SK-N-SH (cell line): ENCODE measurements at regions not wholly inside any gene's neighbourhood (a gene's known extent, or its start where the extent isn't known, plus 50 kb on each side); places are given as distances from the start of the nearest gene placed in this dataset.

Experiments
- CTCF ChIA-PET: fragments of 300-600, 350-600 bp; formaldehyde crosslinking; extraction: SDS; loops from one replicate; lab custom pipeline; 2021; lab: Yijun Ruan, JAX
- POLR2A ChIA-PET: fragments of 350-600 bp; sonication (Branson Sonifier 250); formaldehyde crosslinking; extraction: SDS; loops from one replicate; lab custom pipeline; 2020; ENCODE audit warnings: antibody characterized with exemption, inconsistent platforms; lab: Yijun Ruan, JAX
- DNase-seq: peaks from one replicate; pipeline ENCODE4 v3.0.0; 2012
- H2AFZ ChIP-seq: fragments of 200-600 bp; sonication (generic); 2 replicates; pipeline ENCODE4 v1.8.1; 2016; ENCODE audit warnings: antibody characterized with exemption, mild to moderate bottlenecking, low read depth
- H3F3A ChIP-seq: fragments of 200-600 bp; sonication (generic); replicated peaks from 2 replicates; pipeline ENCODE3; 2016; ENCODE audit warnings: antibody characterized with exemption, mild to moderate bottlenecking; ENCODE audit not compliant: insufficient read depth
- H3K27ac ChIP-seq, 2 experiments: fragments of 200-500 bp in 1 of 2; fragments of 200-600 bp in 1 of 2; sonication (Bioruptor generic) in 1 of 2; sonication (generic), shearing (Covaris generic) in 1 of 2; 2 replicates each; pipeline versions ENCODE4 v1.5.1 to v1.6.1; 2014 to 2016; ENCODE audit warnings: low read depth in 2 of 2, inconsistent platforms in 1 of 2, low read length in 1 of 2, mild to moderate bottlenecking in 1 of 2, mixed read lengths in 1 of 2
- H3K27me3 ChIP-seq: fragments of 200-600 bp; sonication (generic), shearing (Covaris generic); 2 replicates; pipeline ENCODE4 v1.6.1; 2016; ENCODE audit warnings: mixed run types; ENCODE audit not compliant: insufficient read depth
- H3K36me3 ChIP-seq, 2 experiments: fragments of 200-500 bp in 1 of 2; fragments of 200-600 bp in 1 of 2; sonication (Bioruptor generic) in 1 of 2; sonication (generic) in 1 of 2; replicated peaks in 1 of 2; 2 replicates each; pipeline versions ENCODE3 to v1.5.1; 2014 to 2016; ENCODE audit warnings: low read length in 1 of 2, mild to moderate bottlenecking in 1 of 2; ENCODE audit not compliant: insufficient read depth in 2 of 2, control insufficient read depth in 1 of 2
- H3K4me1 ChIP-seq, 2 experiments: fragments of 200-500 bp in 1 of 2; fragments of 200-600 bp in 1 of 2; sonication (Bioruptor generic) in 1 of 2; sonication (generic), shearing (Covaris generic) in 1 of 2; 2 replicates each; pipeline versions ENCODE4 v1.5.1 to v1.6.1; 2014 to 2016; ENCODE audit warnings: low read depth in 1 of 2, low read length in 1 of 2, mixed run types in 1 of 2; ENCODE audit not compliant: insufficient read depth in 2 of 2, control insufficient read depth in 1 of 2
- H3K4me2 ChIP-seq: fragments of 200-600 bp; sonication (generic), shearing (Covaris generic); 2 replicates; pipeline ENCODE4 v1.6.1; 2017; ENCODE audit warnings: mixed run types
- H3K4me3 ChIP-seq, 2 experiments: fragments of 200-500 bp in 1 of 2; fragments of 200-600 bp in 1 of 2; sonication (Bioruptor generic) in 1 of 2; sonication (generic), shearing (Covaris generic) in 1 of 2; 2 replicates each; pipeline versions ENCODE4 v1.5.1 to v1.8.1; 2014 to 2016; ENCODE audit warnings: low read depth in 2 of 2, inconsistent platforms in 1 of 2, low read length in 1 of 2, mild to moderate bottlenecking in 1 of 2, mixed read lengths in 1 of 2, moderate library complexity in 1 of 2
- H3K79me2 ChIP-seq: fragments of 200-600 bp; sonication (generic); 2 replicates; pipeline ENCODE4 v1.8.1; 2017; ENCODE audit warnings: mild to moderate bottlenecking; ENCODE audit not compliant: insufficient read depth
- H3K9ac ChIP-seq: fragments of 200-600 bp; sonication (generic); 2 replicates; pipeline ENCODE4 v1.6.1; 2017; ENCODE audit warnings: mixed run types
- H3K9me2 ChIP-seq: fragments of 200-600 bp; sonication (generic); 2 replicates; pipeline ENCODE4 v1.6.1; 2017; ENCODE audit warnings: mixed run types
- H3K9me3 ChIP-seq: fragments of 200-600 bp; sonication (generic); 2 replicates; pipeline ENCODE4 v1.6.1; 2017; ENCODE audit warnings: mixed run types, mild to moderate bottlenecking, moderate library complexity
- H4K20me1 ChIP-seq: fragments of 200-600 bp; sonication (generic); 2 replicates; pipeline ENCODE4 v1.6.1; 2017; ENCODE audit warnings: mild to moderate bottlenecking, mixed run types; ENCODE audit not compliant: insufficient read depth
- CHD2 ChIP-seq: fragments of 150-350 bp; IDR thresholded peaks from 2 replicates; pipeline ENCODE4 v1.6.1; 2018; ENCODE audit warnings: low read length; ENCODE audit not compliant: partially characterized antibody
- ELF1 ChIP-seq: IDR thresholded peaks from 2 replicates; pipeline ENCODE4 v1.4.0; 2012
- EP300 ChIP-seq, 2 experiments: IDR thresholded peaks; 2 replicates each; pipeline versions ENCODE4 v1.4.0 to v1.6.1; 2012; ENCODE audit warnings: borderline replicate concordance in 1 of 2, low read depth in 1 of 2, low read length in 1 of 2
- FOXJ3 ChIP-seq: sonication (generic); formaldehyde crosslinking; IDR thresholded peaks from 2 replicates; pipeline ENCODE4 v1.5.1; 2020; ENCODE audit warnings: mild to moderate bottlenecking, missing genetic modification reagents
- GATA2 ChIP-seq: sonication (generic); formaldehyde crosslinking; IDR thresholded peaks from 2 replicates; pipeline ENCODE4 v1.5.0; 2020; ENCODE audit warnings: mild to moderate bottlenecking, missing genetic modification reagents
- JUND ChIP-seq: IDR thresholded peaks from 2 replicates; pipeline ENCODE4 v1.4.0; 2012
- MXI1 ChIP-seq: IDR thresholded peaks from 2 replicates; pipeline ENCODE4 v1.6.1; 2012; ENCODE audit warnings: mild to moderate bottlenecking, low read depth, low read length, improper control_type of control experiment
- SIN3A ChIP-seq: IDR thresholded peaks from 2 replicates; pipeline ENCODE4 v1.6.1; 2012; ENCODE audit warnings: low read depth, mild to moderate bottlenecking, low read length, moderate library complexity, borderline replicate concordance
- SMC3 ChIP-seq: IDR thresholded peaks from 2 replicates; pipeline ENCODE4 v1.6.1; 2012; ENCODE audit warnings: low read depth, low read length, improper control_type of control experiment
- TAF1 ChIP-seq: IDR thresholded peaks from 2 replicates; pipeline ENCODE4 v1.6.1; 2012; ENCODE audit warnings: low read depth, mild to moderate bottlenecking, low read length, moderate library complexity, borderline replicate concordance
- TCF12 ChIP-seq: IDR thresholded peaks from 2 replicates; pipeline ENCODE4 v1.4.0; 2012
- TEAD4 ChIP-seq: IDR thresholded peaks from 2 replicates; pipeline ENCODE4 v1.4.0; 2012; ENCODE audit warnings: mild to moderate bottlenecking, borderline replicate concordance; ENCODE audit not compliant: insufficient read depth
- USF2 ChIP-seq: fragments of 150-350 bp; IDR thresholded peaks from 2 replicates; pipeline ENCODE4 v1.6.1; 2017; ENCODE audit warnings: antibody characterized with exemption, low read length, low read depth, borderline replicate concordance
- WGBS: methylation state at CpG from one replicate; pipeline ENCODE4 v1.1.6; 2017; ENCODE audit warnings: low lambda C conversion rate; 5-methylcytosine and 5-hydroxymethylcytosine counted together
- TF ChIP-seq, protein P1 (sequence below): IDR thresholded peaks from 2 replicates; pipeline ENCODE4 v1.4.0; 2012; ENCODE audit warnings: low read depth, borderline replicate concordance
- TF ChIP-seq, protein P2 (sequence below): fragments of 200-600 bp; sonication (generic); IDR thresholded peaks from 2 replicates; pipeline ENCODE4 v1.6.1; 2017; ENCODE audit warnings: antibody characterized with exemption, mild to moderate bottlenecking, moderate library complexity
- TF ChIP-seq, protein P3 (sequence below): IDR thresholded peaks from 2 replicates; pipeline ENCODE4 v1.4.0; 2012; ENCODE audit warnings: low read depth, borderline replicate concordance
- TF ChIP-seq, protein P4 (sequence below): IDR thresholded peaks from 2 replicates; pipeline ENCODE4 v1.4.0; 2012; ENCODE audit warnings: low read depth

DNA sequence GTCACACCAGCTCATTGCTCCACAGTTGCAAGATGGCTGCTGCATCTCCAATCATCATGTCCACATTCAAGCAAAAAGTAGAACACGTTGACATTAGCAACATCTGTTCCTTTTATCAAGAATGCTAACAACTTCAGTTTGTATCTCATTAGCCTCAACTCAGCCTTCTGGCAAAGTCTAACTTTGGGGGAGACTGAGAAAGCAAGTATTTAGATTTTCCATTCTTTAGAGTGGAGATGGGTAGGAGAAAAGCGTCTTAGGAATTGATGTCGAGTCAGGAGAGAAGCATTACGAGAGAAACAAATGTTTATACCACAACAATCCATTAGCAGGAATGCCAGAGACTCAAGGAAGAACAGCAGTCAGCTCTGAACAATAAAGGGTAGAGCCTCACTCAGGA lies 446.3 kb downstream of the ENC1 start:
- no peak for TF ChIP-seq CHD2
- no peak for TF ChIP-seq MXI1
- no peak for TF ChIP-seq SIN3A
- no peak for TF ChIP-seq FOXJ3 (CRISPR knock-in tag)
- no peak for TF ChIP-seq GATA2
- no peak for TF ChIP-seq ELF1
- no peak for TF ChIP-seq TAF1
- TF ChIP-seq JUND = no peak
- TF ChIP-seq SMC3 = no peak
- no peak for TF ChIP-seq EP300 (IDR thresholded peaks at IDR 0.05; ENCODE audit: borderline replicate concordance in 1 of 2, low read depth in 1 of 2, low read length in 1 of 2)
- TF ChIP-seq, protein P1, sequence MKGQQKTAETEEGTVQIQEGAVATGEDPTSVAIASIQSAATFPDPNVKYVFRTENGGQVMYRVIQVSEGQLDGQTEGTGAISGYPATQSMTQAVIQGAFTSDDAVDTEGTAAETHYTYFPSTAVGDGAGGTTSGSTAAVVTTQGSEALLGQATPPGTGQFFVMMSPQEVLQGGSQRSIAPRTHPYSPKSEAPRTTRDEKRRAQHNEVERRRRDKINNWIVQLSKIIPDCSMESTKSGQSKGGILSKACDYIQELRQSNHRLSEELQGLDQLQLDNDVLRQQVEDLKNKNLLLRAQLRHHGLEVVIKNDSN = no peak
- no peak for TF ChIP-seq USF2
- TF ChIP-seq, protein P2, sequence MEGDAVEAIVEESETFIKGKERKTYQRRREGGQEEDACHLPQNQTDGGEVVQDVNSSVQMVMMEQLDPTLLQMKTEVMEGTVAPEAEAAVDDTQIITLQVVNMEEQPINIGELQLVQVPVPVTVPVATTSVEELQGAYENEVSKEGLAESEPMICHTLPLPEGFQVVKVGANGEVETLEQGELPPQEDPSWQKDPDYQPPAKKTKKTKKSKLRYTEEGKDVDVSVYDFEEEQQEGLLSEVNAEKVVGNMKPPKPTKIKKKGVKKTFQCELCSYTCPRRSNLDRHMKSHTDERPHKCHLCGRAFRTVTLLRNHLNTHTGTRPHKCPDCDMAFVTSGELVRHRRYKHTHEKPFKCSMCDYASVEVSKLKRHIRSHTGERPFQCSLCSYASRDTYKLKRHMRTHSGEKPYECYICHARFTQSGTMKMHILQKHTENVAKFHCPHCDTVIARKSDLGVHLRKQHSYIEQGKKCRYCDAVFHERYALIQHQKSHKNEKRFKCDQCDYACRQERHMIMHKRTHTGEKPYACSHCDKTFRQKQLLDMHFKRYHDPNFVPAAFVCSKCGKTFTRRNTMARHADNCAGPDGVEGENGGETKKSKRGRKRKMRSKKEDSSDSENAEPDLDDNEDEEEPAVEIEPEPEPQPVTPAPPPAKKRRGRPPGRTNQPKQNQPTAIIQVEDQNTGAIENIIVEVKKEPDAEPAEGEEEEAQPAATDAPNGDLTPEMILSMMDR = no peak
- no peak for TF ChIP-seq TCF12
- Histone ChIP-seq H3F3A (no peaks in the 10 kb centered on the region), H2AFZ (no peak overlapping the region), H4K20me1 (no peaks in the 10 kb centered on the region), H3K4me2 (no peak overlapping the region), H3K79me2 (no peaks in the 10 kb centered on the region), H3K4me3 (no peak overlapping the region), H3K9me2 (no peaks in the 10 kb centered on the region), H3K36me3 (no peaks in the 10 kb centered on the region), H3K9me3 (no peaks in the 10 kb centered on the region), H3K27me3 (no peaks in the 10 kb centered on the region), H3K27ac (no peak overlapping the region), H3K4me1 (peaks cover 3% of the 10 kb centered on the region in 2 experiments; a peak in 3 of 4 replicates), H3K9ac (no peak overlapping the region)
- ChIA-PET POLR2A (no interaction called here), CTCF (interaction anchor here (0.6 kb wide), 1 partner anchor 446 kb away, joined by 3 read pairs; the partner anchor contains the start of gene ENC1)
- 68% methylated on average over 4 of the region's 4 CpGs for WGBS
- DNase-seq = no peak

GRCh38 chr5:74192606-74193299 lies 447.8 kb downstream of the ENC1 start:
- no peaks in the 10 kb centered on the region for H3K36me3 ChIP-seq
- TF ChIP-seq GATA2 (no peak), MXI1 (no peak), TEAD4 (no peak)
- TF ChIP-seq, protein P3, sequence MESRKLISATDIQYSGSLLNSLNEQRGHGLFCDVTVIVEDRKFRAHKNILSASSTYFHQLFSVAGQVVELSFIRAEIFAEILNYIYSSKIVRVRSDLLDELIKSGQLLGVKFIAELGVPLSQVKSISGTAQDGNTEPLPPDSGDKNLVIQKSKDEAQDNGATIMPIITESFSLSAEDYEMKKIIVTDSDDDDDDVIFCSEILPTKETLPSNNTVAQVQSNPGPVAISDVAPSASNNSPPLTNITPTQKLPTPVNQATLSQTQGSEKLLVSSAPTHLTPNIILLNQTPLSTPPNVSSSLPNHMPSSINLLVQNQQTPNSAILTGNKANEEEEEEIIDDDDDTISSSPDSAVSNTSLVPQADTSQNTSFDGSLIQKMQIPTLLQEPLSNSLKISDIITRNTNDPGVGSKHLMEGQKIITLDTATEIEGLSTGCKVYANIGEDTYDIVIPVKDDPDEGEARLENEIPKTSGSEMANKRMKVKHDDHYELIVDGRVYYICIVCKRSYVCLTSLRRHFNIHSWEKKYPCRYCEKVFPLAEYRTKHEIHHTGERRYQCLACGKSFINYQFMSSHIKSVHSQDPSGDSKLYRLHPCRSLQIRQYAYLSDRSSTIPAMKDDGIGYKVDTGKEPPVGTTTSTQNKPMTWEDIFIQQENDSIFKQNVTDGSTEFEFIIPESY = no peak
- TF ChIP-seq, protein P4, sequence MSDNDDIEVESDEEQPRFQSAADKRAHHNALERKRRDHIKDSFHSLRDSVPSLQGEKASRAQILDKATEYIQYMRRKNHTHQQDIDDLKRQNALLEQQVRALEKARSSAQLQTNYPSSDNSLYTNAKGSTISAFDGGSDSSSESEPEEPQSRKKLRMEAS = no peak
- TF ChIP-seq, all 33 proteins: peak for 0
- no peaks in the 10 kb centered on the region for H3F3A ChIP-seq
- 77% methylated on average over 9 of the region's 9 CpGs for WGBS
- H3K27ac ChIP-seq = no peak overlapping the region
- H3K9ac ChIP-seq = no peak overlapping the region
- DNase-seq = no peak
- H3K4me3 ChIP-seq = no peak overlapping the region
- no peak overlapping the region for H3K4me2 ChIP-seq
- POLR2A ChIA-PET = no interaction called here
- H2AFZ ChIP-seq = no peak overlapping the region
- H4K20me1 ChIP-seq = no peaks in the 10 kb centered on the region
- CTCF ChIA-PET = interaction anchor here (1.4 kb wide), 1 partner anchor 76 kb away, joined by 3 read pairs; no protein-coding TSS in a partner anchor
- no peaks in the 10 kb centered on the region for H3K79me2 ChIP-seq
- H3K9me2 ChIP-seq = no peaks in the 10 kb centered on the region
- H3K9me3 ChIP-seq = no peaks in the 10 kb centered on the region
- no peaks in the 10 kb centered on the region for H3K27me3 ChIP-seq
- no peaks in the 10 kb centered on the region for H3K4me1 ChIP-seq
